Heart left ventricle (tissue), 13 donors: ENCODE measurements at regions not wholly inside any gene's neighbourhood (a gene's known extent, or its start where the extent isn't known, plus 50 kb on each side); places are given as distances from the start of the nearest gene placed in this dataset.

Experiments used
- POLR2A ChIP-seq, 2 donors: fragments of 450-650 bp; IDR thresholded peaks; one replicate each; pipeline ENCODE4 v1.6.1; 2017; ENCODE audit warnings: antibody characterized with exemption in 2 of 2, mild to moderate bottlenecking in 2 of 2, moderate library complexity in 2 of 2
- TF ChIP-seq, protein P1 (sequence below), 12 donors: fragments of 200-600 bp; sonication (generic) in 4 of 12; IDR thresholded peaks; one replicate each; pipeline versions ENCODE4 v1.5.0 to v1.8.0; 2018 to 2022; ENCODE audit warnings: antibody characterized with exemption in 12 of 12, mild to moderate bottlenecking in 5 of 12
- donor health status: ischemic (EF 13 %, LVEDD 7.1; RV severe dilation, severe dysfunction).
- donor health status: DM: no; HTN: yes; CAD: no.
- donor health status: DM: no; HTN: no; CAD: no.
- donor health status: ischemic (EF 25% LVEDD 6.9; RV normal size, moderate dysfunction).
- donor health status: ischemic (EF 25% LVEDD 5.7; RV mildly dilated, moderate dysfunction).
- donor health status: ischemic (EF 35%, LVEDD 5.7; RV mildly dilated, moderate dysfunction).
- donor health status: nonischemic (EF 11% LVEDD 7.7; RV severe dilation, severe dysfunction).
- donor health status: DM: yes; HTN: yes; CAD: no.
- donor health status: PGD.
- donor health status: ischemic (EF 29% LVEDD 5.4; RV normal size, mild dysfunction).
- donor health status: nonischemic (EF 23%, LVEDD 6.1; RV moderate dilation, normal function).

DNA sequence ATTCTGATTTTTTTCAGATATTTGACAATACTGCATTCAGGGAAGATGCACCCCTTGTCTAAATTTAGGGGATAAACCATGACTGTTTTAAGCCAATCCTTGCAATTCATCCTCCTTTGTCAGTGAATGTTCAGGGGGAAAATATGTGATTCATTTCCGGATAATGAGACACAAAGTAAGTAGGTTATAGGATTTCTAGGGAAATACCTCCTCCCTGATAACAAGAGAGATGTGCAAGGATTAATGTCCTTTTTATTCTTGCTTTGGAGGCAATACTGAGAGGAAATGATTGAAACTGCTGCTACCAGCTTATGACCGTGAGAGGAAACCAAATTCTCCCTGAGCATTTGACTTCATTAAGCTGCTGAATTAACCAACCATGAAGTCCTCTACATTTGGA lies 161.3 kb upstream of the EYA4 start:
- TF ChIP-seq, protein P1, sequence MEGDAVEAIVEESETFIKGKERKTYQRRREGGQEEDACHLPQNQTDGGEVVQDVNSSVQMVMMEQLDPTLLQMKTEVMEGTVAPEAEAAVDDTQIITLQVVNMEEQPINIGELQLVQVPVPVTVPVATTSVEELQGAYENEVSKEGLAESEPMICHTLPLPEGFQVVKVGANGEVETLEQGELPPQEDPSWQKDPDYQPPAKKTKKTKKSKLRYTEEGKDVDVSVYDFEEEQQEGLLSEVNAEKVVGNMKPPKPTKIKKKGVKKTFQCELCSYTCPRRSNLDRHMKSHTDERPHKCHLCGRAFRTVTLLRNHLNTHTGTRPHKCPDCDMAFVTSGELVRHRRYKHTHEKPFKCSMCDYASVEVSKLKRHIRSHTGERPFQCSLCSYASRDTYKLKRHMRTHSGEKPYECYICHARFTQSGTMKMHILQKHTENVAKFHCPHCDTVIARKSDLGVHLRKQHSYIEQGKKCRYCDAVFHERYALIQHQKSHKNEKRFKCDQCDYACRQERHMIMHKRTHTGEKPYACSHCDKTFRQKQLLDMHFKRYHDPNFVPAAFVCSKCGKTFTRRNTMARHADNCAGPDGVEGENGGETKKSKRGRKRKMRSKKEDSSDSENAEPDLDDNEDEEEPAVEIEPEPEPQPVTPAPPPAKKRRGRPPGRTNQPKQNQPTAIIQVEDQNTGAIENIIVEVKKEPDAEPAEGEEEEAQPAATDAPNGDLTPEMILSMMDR (IDR thresholded peaks at IDR 0.05): no peak
- TF ChIP-seq POLR2A (IDR thresholded peaks at IDR 0.05): no peak
